ENCODE measurements at regions not wholly inside any gene's neighbourhood (a gene's known extent, or its start where the extent isn't known, plus 50 kb on each side); places are given as distances from the start of the nearest gene placed in this dataset.

DNA sequence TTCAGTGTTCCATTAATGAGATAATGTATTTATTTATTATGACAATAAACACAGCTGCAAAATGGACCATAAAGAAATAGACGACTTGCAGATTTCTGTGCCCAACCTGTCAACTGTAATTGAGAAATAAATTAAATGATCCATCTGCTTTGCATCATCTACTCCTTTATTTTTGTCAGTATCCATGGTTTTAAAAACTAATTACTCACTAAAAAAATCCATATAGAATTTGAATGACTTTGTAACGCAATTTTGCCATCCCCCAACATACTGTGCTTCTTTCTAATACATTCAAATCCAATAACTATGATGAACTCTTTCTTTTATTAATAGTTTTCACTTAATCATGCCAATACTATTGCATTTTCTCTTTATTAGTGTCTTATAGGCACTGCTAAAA, 388.5 kb upstream of the SORCS1 start:
- H3K9ac ChIP-seq (ENCODE audit: insufficient read length), result no peak overlapping the region
- no peak overlapping the region for H3K4me3 ChIP-seq
- H3K36me3 ChIP-seq (ENCODE audit: insufficient read depth, low read length), result no peaks in the 10 kb centered on the region
- H3K27ac ChIP-seq, result no peak overlapping the region
- no peak for DNase-seq (ENCODE audit: low read depth, low spot score)
- no peaks in the 10 kb centered on the region for H3K9me3 ChIP-seq (ENCODE audit: low read depth, low read length)
- TF ChIP-seq EZH2 (IDR thresholded peaks at IDR 0.05) (no peak), POLR2AphosphoS5 (IDR thresholded peaks at IDR 0.05; ENCODE audit: borderline replicate concordance, low read depth, low read length) (no peak)

DNA sequence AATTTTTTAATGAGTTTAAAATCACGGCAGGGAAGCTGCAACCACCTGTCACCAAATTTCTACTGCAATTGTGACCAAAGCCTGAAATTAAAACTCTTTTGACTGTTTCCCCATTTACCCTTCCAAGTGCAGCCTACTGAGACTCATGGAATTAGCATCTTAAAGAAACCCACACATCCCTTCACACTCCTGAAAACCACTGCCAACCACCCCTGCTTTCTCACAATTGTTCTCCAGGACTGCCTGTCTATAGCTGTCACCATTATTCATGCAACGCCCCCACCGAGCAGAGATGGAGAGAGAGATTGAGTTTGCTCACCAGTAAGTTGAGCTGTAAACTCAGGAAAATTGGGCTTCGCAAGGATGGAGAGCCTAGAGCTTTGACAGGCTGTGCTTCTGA, 383.8 kb upstream of the SORCS1 start:
- no peak overlapping the region for H3K9ac ChIP-seq (ENCODE audit: insufficient read length)
- TF ChIP-seq FOXP2 (optimal IDR thresholded peaks at IDR 0.05; ENCODE audit: control extremely low read depth, extremely low read length, insufficient read depth) (no peak), EZH2 (IDR thresholded peaks at IDR 0.05) (no peak), POLR2AphosphoS5 (IDR thresholded peaks at IDR 0.05; ENCODE audit: borderline replicate concordance, low read depth, low read length) (no peak)
- no peaks in the 10 kb centered on the region for H3K9me3 ChIP-seq (ENCODE audit: low read depth, low read length)
- no peak overlapping the region for H3K4me3 ChIP-seq
- no peaks in the 10 kb centered on the region for H3K36me3 ChIP-seq (ENCODE audit: insufficient read depth, low read length)
- no peak overlapping the region for H3K27ac ChIP-seq
- no peak for DNase-seq (ENCODE audit: low read depth, low spot score)

- Histone ChIP-seq H3K4me3 (no peak overlapping the region), H3K36me3 (ENCODE audit: insufficient read depth, low read length) (no peaks in the 10 kb centered on the region), H3K9me3 (ENCODE audit: low read depth, low read length) (no peaks in the 10 kb centered on the region), H3K9ac (ENCODE audit: insufficient read length) (no peak overlapping the region), H3K27ac (no peak overlapping the region)
- no peak for TF ChIP-seq FOXP2 (optimal IDR thresholded peaks at IDR 0.05; ENCODE audit: control extremely low read depth, extremely low read length, insufficient read depth)
- TF ChIP-seq POLR2AphosphoS5 (IDR thresholded peaks at IDR 0.05; ENCODE audit: borderline replicate concordance, low read depth, low read length), result no peak
- TF ChIP-seq EZH2 (IDR thresholded peaks at IDR 0.05), result no peak
- DNase-seq (ENCODE audit: low read depth, low spot score), result no peak
Measured at GRCh38 chr10:107546986-107547385, 382.5 kb upstream of the SORCS1 start.

GRCh38 chr10:107546284-107546683, 381.8 kb upstream of the SORCS1 start:
- Histone ChIP-seq H3K4me3 (no peak overlapping the region), H3K36me3 (ENCODE audit: insufficient read depth, low read length) (no peaks in the 10 kb centered on the region), H3K9me3 (ENCODE audit: low read depth, low read length) (no peaks in the 10 kb centered on the region), H3K9ac (ENCODE audit: insufficient read length) (no peak overlapping the region), H3K27ac (no peak overlapping the region)
- no peak for DNase-seq (ENCODE audit: low read depth, low spot score)
- TF ChIP-seq EZH2 (IDR thresholded peaks at IDR 0.05) (no peak), FOXP2 (optimal IDR thresholded peaks at IDR 0.05; ENCODE audit: control extremely low read depth, extremely low read length, insufficient read depth) (no peak), POLR2AphosphoS5 (IDR thresholded peaks at IDR 0.05; ENCODE audit: borderline replicate concordance, low read depth, low read length) (no peak)

DNA sequence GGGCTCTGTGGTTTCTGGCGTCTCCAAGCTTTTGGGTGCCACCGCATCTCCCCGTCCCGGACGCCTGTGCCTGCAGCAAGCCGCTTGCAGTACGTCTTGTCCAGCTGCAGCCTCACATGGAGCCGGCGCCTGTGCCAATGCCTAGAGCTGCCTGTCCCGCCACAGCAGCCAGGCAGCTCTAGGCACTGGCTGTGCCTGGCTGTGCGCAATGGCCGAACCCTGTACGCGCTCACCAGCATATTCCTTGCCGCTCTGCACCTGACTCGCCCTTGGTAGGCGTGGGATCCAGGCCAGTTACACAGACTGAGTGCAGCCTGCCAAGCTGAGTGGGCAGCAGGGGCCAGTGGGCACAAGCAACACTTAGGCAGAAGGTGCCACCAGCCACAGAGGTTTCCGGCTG, 381.2 kb upstream of the SORCS1 start:
- DNase-seq (ENCODE audit: low read depth, low spot score), result no peak
- Histone ChIP-seq H3K36me3 (ENCODE audit: insufficient read depth, low read length) (no peaks in the 10 kb centered on the region), H3K9me3 (ENCODE audit: low read depth, low read length) (no peaks in the 10 kb centered on the region), H3K27ac (no peak overlapping the region), H3K4me3 (no peak overlapping the region), H3K9ac (ENCODE audit: insufficient read length) (no peak overlapping the region)
- TF ChIP-seq FOXP2 (optimal IDR thresholded peaks at IDR 0.05; ENCODE audit: control extremely low read depth, extremely low read length, insufficient read depth) (no peak), EZH2 (IDR thresholded peaks at IDR 0.05) (no peak), POLR2AphosphoS5 (IDR thresholded peaks at IDR 0.05; ENCODE audit: borderline replicate concordance, low read depth, low read length) (no peak)

- Histone ChIP-seq H3K27ac (no peak overlapping the region), H3K9me3 (ENCODE audit: low read depth, low read length) (no peaks in the 10 kb centered on the region), H3K4me3 (no peak overlapping the region)
Measured at GRCh38 chr10:107544706-107545520, 380.4 kb upstream of the SORCS1 start.

DNA sequence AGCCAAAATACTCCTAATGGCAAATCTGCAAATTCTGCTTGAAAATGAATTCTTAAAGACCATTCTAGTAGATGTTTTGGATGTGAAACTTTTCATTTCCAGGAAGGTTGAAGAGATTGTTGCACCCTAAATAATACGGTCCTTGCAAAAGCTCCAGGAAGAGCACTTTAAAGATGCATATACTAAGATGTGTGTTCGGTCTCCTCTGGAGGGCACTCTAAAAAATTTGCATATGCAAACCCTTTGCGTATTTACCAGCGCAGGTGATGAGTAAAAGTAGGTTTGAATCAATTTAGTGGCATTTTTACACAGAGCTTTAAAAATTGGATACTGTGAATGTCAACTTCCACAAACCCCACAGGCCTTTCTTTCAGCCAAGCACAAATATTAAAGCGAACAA, 378.1 kb upstream of the SORCS1 start:
- no peak overlapping the region for H3K4me3 ChIP-seq
- no peaks in the 10 kb centered on the region for H3K36me3 ChIP-seq (ENCODE audit: insufficient read depth, low read length)
- H3K27ac ChIP-seq, result no peak overlapping the region
- no peak for DNase-seq (ENCODE audit: low read depth, low spot score)
- TF ChIP-seq POLR2AphosphoS5 (IDR thresholded peaks at IDR 0.05; ENCODE audit: borderline replicate concordance, low read depth, low read length) (no peak), EZH2 (IDR thresholded peaks at IDR 0.05) (no peak), FOXP2 (optimal IDR thresholded peaks at IDR 0.05; ENCODE audit: control extremely low read depth, extremely low read length, insufficient read depth) (no peak)
- H3K9me3 ChIP-seq (ENCODE audit: low read depth, low read length), result no peaks in the 10 kb centered on the region
- no peak overlapping the region for H3K9ac ChIP-seq (ENCODE audit: insufficient read length)

More at GRCh38 chr10:107544706-107545520, 380.4 kb upstream of the SORCS1 start:
- TF ChIP-seq POLR2AphosphoS5 (IDR thresholded peaks at IDR 0.05; ENCODE audit: borderline replicate concordance, low read depth, low read length) (no peak), FOXP2 (optimal IDR thresholded peaks at IDR 0.05; ENCODE audit: control extremely low read depth, extremely low read length, insufficient read depth) (no peak), EZH2 (IDR thresholded peaks at IDR 0.05) (no peak)
- no peak for DNase-seq (ENCODE audit: low read depth, low spot score)
- H3K9ac ChIP-seq (ENCODE audit: insufficient read length), result no peak overlapping the region
- no peaks in the 10 kb centered on the region for H3K36me3 ChIP-seq (ENCODE audit: insufficient read depth, low read length)

DNA sequence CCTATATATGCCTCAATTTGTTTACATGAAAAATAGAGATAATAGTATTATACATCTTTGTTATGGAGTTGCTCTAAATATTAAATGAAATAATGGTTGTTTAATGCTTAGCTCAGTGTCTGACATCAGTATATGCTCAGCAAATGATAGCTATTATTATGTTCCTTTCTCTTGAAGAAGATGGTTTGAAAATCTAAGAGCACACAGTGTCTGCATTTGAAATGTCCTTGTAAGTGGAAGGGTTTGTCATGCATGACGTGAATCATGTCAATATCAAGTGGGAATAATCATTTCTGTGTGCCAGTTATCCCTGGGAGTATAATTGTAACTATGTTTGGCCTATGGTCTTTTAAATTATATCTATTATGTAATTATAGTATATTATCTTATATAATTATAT, 377.5 kb upstream of the SORCS1 start:
- Histone ChIP-seq H3K4me3 (no peak overlapping the region), H3K9ac (ENCODE audit: insufficient read length) (no peak overlapping the region), H3K36me3 (ENCODE audit: insufficient read depth, low read length) (no peaks in the 10 kb centered on the region), H3K9me3 (ENCODE audit: low read depth, low read length) (no peaks in the 10 kb centered on the region), H3K27ac (no peak overlapping the region)
- TF ChIP-seq FOXP2 (optimal IDR thresholded peaks at IDR 0.05; ENCODE audit: control extremely low read depth, extremely low read length, insufficient read depth), result no peak
- no peak for TF ChIP-seq EZH2 (IDR thresholded peaks at IDR 0.05)
- TF ChIP-seq POLR2AphosphoS5 (IDR thresholded peaks at IDR 0.05; ENCODE audit: borderline replicate concordance, low read depth, low read length), result no peak
- no peak for DNase-seq (ENCODE audit: low read depth, low spot score)

GRCh38 chr10:107540981-107541380, 376.5 kb upstream of the SORCS1 start:
- Histone ChIP-seq H3K9ac (ENCODE audit: insufficient read length) (no peak overlapping the region), H3K27ac (no peak overlapping the region), H3K9me3 (ENCODE audit: low read depth, low read length) (no peaks in the 10 kb centered on the region), H3K36me3 (ENCODE audit: insufficient read depth, low read length) (no peaks in the 10 kb centered on the region), H3K4me3 (no peak overlapping the region)
- no peak for DNase-seq (ENCODE audit: low read depth, low spot score)
- TF ChIP-seq EZH2 (IDR thresholded peaks at IDR 0.05), result no peak
- TF ChIP-seq POLR2AphosphoS5 (IDR thresholded peaks at IDR 0.05; ENCODE audit: borderline replicate concordance, low read depth, low read length), result no peak
- TF ChIP-seq FOXP2 (optimal IDR thresholded peaks at IDR 0.05; ENCODE audit: control extremely low read depth, extremely low read length, insufficient read depth), result no peak

Measured in SK-N-MC (cell line).